Panc1 (cell line): ENCODE measurements at regions not wholly inside any gene's neighbourhood (a gene's known extent, or its start where the extent isn't known, plus 50 kb on each side); places are given as distances from the start of the nearest gene placed in this dataset.

Experiments used
- POLR2AphosphoS5 ChIP-seq: IDR thresholded peaks from 2 replicates; pipeline ENCODE4 v1.6.1; 2012; ENCODE audit warnings: mild to moderate bottlenecking, low read depth, low read length, moderate library complexity
- SIN3A ChIP-seq: IDR thresholded peaks from 2 replicates; pipeline ENCODE4 v1.6.1; 2012; ENCODE audit warnings: low read depth, mild to moderate bottlenecking, low read length, moderate library complexity, borderline replicate concordance; ENCODE audit not compliant: insufficient read depth
- TCF7L2 ChIP-seq: IDR thresholded peaks from 2 replicates; pipeline ENCODE4 v1.6.1; 2011; ENCODE audit warnings: mild to moderate bottlenecking, low read depth, low read length, inconsistent platforms
- TF ChIP-seq, protein P1 (sequence below): fragments of 450-650 bp; IDR thresholded peaks from 2 replicates; pipeline ENCODE4 v1.5.1; 2017; ENCODE audit warnings: mild to moderate bottlenecking
- TF ChIP-seq, protein P2 (sequence below), 2 experiments: IDR thresholded peaks; 2 replicates each; pipeline ENCODE4 v1.6.1; 2011 to 2012; ENCODE audit warnings: low read depth in 2 of 2, control low read depth in 1 of 2, low read length in 1 of 2, mild to moderate bottlenecking in 1 of 2, moderate library complexity in 1 of 2; ENCODE audit not compliant: insufficient read depth in 1 of 2

DNA sequence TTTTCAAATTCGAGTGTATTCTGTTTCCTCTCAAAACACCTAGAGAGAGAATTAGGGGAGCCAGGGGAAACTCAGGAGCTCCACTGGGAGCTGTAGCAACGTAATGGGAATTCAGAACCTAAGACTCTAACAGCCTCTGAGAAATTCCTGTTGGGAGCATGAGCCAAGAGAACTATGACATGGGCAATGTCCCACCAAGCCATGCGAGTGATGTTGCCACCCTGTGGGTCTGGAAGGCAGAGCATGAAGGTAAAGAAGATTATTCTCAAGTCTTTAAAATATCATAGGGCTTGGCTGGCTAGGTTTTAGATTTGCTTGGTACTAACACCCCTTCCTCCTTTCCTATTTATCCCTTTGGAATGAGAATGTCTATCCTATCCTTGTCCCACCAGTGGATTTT, 392.6 kb upstream of the ADAMTS9 start:
- TF ChIP-seq, protein P1, sequence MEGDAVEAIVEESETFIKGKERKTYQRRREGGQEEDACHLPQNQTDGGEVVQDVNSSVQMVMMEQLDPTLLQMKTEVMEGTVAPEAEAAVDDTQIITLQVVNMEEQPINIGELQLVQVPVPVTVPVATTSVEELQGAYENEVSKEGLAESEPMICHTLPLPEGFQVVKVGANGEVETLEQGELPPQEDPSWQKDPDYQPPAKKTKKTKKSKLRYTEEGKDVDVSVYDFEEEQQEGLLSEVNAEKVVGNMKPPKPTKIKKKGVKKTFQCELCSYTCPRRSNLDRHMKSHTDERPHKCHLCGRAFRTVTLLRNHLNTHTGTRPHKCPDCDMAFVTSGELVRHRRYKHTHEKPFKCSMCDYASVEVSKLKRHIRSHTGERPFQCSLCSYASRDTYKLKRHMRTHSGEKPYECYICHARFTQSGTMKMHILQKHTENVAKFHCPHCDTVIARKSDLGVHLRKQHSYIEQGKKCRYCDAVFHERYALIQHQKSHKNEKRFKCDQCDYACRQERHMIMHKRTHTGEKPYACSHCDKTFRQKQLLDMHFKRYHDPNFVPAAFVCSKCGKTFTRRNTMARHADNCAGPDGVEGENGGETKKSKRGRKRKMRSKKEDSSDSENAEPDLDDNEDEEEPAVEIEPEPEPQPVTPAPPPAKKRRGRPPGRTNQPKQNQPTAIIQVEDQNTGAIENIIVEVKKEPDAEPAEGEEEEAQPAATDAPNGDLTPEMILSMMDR: no peak
- TF ChIP-seq, protein P2, sequence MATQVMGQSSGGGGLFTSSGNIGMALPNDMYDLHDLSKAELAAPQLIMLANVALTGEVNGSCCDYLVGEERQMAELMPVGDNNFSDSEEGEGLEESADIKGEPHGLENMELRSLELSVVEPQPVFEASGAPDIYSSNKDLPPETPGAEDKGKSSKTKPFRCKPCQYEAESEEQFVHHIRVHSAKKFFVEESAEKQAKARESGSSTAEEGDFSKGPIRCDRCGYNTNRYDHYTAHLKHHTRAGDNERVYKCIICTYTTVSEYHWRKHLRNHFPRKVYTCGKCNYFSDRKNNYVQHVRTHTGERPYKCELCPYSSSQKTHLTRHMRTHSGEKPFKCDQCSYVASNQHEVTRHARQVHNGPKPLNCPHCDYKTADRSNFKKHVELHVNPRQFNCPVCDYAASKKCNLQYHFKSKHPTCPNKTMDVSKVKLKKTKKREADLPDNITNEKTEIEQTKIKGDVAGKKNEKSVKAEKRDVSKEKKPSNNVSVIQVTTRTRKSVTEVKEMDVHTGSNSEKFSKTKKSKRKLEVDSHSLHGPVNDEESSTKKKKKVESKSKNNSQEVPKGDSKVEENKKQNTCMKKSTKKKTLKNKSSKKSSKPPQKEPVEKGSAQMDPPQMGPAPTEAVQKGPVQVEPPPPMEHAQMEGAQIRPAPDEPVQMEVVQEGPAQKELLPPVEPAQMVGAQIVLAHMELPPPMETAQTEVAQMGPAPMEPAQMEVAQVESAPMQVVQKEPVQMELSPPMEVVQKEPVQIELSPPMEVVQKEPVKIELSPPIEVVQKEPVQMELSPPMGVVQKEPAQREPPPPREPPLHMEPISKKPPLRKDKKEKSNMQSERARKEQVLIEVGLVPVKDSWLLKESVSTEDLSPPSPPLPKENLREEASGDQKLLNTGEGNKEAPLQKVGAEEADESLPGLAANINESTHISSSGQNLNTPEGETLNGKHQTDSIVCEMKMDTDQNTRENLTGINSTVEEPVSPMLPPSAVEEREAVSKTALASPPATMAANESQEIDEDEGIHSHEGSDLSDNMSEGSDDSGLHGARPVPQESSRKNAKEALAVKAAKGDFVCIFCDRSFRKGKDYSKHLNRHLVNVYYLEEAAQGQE (IDR thresholded peaks at IDR 0.05; ENCODE audit: insufficient read depth in 1 of 2, low read depth in 2 of 2, low read length in 1 of 2): no peak
- no peak for TF ChIP-seq SIN3A
- TF ChIP-seq POLR2AphosphoS5: no peak
- no peak for TF ChIP-seq TCF7L2
